HG03066 (cell line): ENCODE measurements at regions not wholly inside any gene's neighbourhood (a gene's known extent, or its start where the extent isn't known, plus 50 kb on each side); places are given as distances from the start of the nearest gene placed in this dataset.
"Not testable (repeated sequence)": the region's sequence is repeated elsewhere in the genome, so short reads cannot be mapped to it uniquely, and the experiment has no call there.

ENCODE experiments used
- ATAC-seq: cut with Tn5 transposase; IDR thresholded peaks from one replicate; pipeline ENCODE4 v1.9.1; 2021; ENCODE audit warnings: low read depth; ENCODE audit not compliant: unreplicated experiment

DNA sequence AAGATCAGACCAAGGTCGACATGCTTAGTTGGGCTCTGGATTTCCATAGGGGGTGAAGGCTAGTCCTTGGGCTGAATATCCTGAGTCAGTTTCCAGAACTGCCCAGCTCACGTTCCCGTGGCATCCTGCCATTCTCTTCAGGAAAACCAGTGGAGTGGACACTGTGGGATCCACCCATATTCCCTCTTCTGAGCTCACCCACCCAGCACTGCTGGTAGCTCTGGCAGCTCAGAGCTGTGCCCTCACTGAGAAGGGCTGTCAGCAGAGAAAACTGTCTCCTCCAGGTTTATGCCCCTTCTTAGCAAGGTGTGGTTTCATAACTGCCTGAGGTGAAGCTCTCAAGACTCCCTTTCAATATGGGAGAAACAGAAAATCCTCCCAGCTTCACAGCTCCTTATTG lies 111.7 kb downstream of the GGTLC2 start:
- no peak for ATAC-seq

DNA sequence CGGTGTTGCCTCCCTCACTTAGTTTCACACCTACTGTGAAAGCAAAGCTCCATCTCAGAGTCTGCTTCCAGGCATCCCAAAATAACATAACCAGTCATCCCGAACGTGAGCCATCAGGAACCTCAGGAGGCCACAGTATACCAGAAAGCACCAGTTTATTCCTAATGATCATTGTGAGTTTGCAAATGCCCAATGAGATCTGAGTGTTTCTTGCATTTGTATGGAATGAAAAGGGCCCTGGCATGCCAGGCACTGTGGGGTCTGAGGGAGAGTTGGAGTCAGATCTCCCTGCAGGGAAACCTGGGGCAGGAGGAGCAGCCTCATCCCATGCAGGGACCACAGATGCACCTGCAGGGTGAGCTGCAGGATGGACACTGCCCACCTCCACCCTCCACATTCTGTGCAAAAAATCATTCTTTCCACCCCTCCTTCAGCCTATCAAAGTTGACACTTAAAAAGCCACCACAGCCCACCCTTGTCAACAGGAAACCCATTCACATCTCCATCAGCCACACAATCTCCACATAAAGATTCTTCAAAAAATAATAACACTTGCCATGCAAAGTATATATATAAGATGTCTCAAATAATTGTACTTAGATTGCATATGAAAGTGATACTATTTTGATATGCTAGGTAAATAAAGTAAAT lies 112.3 kb downstream of the GGTLC2 start:
- not testable (repeated sequence) for ATAC-seq

DNA sequence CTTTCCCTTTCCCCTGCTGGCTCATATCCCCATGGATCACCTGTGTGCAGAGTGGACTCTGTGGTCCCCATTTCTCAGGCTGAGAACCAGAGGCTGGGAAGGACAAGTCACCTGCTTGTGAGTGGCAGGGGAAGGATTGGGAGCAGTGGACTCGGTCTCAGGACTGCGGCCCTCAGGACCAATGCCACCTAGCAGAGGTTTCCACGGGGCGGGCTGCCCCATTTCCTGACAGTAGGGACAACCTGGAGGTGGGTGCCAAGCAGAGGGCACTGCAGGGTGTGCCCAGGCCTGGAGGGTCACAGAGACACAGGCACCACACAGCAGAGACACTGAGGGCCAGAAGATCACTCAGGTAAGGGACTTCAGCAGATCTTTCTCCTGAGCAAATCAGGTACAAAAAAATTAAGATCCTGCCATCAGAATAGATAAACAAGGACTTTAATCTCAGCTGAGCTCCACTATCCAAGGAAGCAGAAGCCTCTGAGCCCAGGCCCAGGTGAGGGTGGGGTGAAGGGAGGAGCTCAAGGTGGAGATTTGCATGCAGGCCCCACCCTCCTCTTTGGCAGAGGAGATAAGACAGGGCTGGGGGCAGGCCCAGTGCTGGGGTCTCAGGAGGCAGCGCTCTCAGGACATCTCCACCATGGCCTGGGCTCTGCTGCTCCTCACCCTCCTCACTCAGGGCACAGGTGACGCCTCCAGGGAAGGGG lies 113.8 kb downstream of the GGTLC2 start:
- not testable (repeated sequence) for ATAC-seq

DNA sequence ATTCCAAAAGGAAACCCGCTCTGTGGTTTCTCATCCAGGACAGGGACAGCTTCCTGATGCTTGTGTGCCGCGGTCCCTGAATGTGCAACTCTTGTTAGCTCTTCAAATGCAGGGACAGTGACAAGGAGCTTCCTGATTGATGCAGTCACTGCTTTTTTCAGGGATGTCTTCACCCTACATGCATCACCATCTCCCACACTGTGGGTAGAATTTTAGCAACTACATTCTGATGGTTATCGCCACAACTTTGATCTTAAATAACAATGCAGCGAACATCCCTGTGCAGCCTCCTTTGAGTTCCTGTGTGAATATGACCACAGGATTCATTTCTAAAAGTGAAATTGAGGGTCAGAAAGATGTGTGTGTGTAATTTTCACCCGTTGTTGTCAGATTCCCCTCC lies 115.0 kb downstream of the GGTLC2 start:
- ATAC-seq = no peak

DNA sequence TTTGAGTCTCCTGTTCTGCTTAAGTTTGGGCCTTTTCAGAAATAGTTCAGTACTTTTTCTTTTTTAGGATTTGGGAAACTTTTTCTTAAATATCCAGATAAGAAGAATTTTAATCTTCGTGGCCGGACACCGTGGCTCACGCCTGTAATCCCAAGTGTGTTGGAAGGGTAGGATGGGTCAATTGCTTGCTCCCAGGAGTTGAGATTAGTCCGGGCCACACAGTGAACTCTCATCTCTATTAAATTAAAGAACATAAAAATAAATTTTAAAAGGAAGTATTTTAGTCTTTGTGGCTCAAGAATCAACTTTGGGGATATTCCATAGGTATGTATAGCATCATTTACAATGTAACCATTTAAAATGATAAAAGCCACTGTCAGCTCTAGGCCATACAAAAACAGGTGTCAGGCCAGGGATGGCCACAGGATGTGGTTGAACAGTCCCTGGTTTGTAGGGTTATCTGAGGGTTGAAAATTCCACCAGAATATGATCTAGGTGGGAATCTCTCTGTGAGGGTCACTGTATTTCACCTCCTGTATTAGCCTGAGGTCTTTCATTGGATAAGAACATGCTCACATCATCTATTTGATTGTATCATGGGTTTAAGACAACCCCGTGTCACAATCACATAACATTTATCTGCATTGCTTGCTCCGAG lies 115.6 kb downstream of the GGTLC2 start:
- no peak for ATAC-seq

DNA sequence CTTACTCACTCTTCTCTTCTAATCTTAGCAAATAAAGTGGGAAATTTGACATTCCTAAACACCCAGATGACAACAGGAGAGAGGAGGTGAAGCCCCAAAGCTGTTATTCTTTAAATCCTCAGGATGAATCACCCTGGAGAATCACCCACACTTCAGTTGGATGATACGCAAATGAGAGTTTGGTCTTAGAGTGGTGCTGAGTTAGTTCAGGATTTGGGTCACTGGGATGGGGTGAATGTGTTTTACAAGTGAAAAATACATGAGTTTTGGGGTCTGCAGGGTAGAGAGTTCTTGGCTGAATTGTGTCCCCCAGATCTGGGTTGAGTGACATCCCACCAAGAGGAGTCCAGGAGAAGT lies 117.2 kb downstream of the GGTLC2 start:
- no peak for ATAC-seq

DNA sequence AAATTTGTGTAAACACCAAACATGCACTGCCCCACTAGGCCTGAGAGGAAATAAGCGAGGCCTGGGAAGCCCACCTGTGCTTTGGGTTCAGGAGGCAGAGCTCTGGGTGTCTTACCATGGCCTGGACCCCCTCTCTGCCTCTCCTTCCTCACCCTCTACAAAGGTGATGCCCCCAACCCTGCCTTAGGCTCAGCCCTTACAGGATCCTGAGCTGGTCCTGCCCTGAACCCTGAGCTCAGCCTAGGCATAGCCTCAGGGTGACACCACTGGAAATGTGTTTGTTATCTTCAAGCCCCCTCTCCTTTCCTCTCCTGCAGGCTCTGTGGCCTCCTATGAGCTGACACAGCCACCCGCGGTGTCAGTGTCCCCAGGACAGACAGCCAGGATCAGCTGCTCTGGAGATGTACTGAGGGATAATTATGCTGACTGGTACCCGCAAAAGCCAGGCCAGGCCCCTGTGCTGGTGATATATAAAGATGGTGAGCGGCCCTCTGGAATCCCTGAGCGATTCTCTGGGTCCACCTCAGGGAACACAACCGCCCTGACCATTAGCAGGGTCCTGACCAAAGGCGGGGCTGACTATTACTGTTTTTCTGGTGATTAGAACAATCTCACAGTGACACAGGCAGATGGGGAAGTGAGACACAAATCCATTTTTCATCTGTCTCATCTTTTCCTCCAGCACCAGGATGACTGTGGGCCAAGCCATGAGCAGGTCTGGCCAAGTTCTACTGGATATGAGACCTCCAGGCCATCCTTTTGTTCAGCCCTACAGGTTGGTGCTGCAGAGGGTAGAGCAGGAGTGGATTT lies 117.8 kb downstream of the GGTLC2 start:
- ATAC-seq = no peak

DNA sequence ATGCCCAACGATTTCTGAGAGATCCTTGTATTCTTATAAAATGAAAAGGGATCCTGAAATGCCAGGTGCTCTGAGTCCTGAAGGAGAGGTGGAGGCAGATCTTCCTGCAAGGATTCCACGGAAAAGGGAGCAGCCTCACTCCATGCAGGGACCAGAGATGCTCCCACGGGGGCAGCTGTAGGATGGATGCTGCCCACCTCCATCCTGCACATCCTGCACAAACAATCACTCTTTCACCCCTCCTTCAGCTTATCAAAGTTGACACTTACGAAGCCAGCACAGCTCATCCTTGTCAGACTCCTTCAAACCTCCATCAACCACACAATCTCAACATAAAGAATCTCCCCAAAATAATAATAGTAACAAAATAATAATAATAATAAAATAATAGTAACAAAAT lies 119.1 kb downstream of the GGTLC2 start:
- no peak for ATAC-seq

DNA sequence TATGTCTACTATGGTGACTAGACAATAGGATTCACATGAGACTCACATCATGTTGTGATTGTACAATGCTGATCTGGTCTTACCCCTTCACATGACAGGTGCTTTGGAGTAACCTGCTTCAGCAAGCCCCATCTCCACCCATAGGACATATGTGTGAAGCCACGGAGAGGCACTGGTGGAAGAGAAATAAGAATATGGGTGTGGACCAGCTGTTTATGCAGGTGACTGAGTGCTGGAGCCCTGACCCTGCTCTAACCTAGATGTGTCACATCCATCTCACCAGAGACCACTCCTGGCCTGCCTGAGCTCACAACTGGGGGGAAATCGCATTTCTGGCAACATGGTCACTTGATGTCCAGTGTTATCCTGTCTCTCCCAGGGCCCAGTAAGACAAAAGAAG lies 119.7 kb downstream of the GGTLC2 start:
- no peak for ATAC-seq

DNA sequence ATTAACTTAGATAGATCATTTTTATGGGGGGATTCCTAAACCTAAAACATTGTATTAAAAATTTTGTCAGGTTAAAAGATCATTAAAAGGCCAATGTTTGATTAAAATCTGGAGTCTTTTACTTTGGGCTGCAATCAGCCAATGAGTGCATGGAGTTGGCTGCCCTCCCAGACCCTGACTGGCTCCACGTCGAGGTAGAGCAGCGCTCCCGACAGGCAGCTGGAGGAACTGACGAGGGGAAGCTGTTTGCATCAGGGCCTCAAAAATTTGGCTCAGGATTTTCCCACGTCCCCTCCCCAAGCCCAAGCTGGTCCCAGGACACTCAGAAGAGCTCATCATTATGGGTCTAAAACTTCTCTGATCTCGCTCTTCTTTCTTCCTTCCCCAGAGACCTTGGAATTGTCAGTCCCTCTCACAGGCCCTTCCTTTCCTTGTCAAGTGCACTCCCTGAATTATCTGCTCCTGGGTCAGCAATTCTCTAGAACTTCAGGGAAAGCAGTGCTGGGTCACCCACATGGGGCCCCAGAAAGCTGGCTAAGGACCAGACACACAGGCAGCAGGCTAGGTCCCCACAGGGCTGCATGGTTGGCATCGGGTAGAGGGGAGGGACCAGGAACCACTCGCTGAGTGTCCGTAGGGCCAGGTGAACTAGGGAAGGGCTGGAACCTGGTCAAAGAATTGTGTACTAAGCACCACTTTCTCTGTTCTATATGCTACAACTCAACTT lies 119.6 kb upstream of the IGLL5 start:
- no peak for ATAC-seq

DNA sequence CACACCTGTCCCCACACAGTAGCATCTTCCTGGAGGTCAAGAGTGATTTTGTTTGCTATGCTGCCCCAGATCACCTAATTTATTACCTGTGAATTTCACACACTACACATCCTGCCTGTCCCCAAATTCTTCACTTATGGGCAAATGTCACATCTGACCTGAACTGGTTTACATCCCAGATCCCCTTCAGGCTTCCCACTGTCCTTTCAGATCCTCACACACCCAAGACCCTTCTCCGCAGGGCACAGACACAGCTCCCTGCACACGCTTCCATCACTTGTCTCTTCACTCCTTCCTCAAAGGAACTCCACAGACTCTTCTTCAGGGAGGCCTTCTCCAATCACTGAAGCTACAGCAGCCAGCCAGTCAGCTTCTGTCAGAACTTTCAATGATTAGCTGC lies 118.7 kb upstream of the IGLL5 start:
- ATAC-seq = no peak

DNA sequence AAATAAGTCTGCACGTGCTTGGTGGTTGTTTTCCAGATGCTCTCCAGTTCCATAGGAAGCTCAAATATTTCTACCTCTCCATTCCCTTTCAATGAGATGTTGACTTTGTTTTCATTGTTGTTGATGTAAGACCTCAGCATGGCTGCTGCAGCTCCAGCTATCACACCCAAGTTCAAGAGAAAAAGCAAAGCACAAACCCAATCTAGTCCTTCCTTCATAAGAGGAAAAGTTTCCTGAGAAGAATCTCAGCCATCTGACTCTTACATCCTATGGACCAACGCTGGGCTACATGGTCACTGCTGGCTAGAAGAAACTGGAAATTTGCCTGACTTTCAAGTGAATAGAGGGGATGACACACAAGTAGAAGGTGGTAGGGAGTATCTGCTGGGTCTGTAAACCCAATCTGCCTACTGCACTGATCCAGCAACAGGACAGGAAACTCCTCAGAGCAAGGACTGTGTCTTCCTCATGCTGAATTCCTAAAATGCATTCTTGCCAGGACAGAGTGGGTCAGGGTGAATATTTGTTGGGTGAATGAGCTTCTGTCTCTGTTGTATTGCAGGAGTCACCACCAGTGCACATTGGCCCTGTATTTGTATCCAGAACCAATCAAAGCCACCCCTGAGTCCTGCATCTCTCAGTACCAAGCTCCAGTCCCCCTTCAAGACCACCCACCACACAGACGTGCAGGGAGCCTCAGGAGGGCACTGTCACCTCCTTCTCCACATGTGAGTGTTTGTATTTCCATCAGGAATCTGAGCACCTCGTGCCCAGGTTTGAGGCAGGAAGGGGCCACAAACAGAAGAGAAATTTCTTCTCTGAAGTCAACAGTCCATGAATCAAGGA lies 118.0 kb upstream of the IGLL5 start:
- ATAC-seq = no peak

DNA sequence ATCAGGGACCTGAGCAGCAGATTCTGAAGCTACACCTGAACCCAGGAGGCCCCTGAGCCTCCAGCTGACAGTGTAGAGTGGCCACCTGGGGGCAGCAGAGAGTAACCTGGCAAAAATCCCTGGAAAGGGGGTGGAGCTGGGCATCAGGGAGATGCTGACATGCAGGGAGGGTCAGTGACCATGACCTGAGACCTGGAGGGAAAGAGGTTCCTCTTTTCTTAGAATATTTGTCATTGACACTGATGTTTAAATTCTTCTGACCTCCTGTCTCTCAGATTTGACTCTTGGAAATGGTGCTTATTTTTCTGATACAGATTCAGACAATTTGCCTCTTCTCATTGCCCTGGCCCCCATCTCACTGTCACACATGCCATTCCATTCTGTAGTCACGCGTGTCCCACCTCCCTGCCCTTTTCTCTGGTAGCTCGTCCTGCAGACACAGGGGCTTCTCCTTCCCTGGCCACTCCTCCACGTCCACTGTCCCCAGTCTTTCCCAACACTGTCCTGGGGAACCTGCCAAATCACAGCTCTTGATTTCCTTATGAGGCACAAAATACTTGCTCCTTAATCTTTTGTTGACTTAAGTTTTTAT lies 117.2 kb upstream of the IGLL5 start:
- no peak for ATAC-seq

DNA sequence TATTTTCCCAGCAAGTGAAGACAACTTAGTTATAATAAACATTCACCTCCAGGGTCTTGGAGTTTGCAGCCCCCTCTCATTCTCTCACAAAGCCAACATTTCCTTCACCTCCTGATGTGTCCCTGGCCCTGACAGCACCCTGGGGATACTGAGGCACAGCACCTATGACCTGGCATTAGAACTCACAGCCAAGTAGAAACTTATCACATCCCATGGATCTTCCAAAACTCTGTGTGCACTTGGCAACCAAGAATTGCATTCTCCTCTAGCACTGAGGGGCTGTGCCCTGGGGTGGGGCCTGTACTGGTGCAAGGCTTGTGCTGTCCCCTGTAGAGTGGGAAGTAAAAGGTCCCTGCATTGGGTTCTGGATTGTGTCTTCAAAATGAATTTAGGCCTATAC lies 116.7 kb upstream of the IGLL5 start:
- no peak for ATAC-seq

DNA sequence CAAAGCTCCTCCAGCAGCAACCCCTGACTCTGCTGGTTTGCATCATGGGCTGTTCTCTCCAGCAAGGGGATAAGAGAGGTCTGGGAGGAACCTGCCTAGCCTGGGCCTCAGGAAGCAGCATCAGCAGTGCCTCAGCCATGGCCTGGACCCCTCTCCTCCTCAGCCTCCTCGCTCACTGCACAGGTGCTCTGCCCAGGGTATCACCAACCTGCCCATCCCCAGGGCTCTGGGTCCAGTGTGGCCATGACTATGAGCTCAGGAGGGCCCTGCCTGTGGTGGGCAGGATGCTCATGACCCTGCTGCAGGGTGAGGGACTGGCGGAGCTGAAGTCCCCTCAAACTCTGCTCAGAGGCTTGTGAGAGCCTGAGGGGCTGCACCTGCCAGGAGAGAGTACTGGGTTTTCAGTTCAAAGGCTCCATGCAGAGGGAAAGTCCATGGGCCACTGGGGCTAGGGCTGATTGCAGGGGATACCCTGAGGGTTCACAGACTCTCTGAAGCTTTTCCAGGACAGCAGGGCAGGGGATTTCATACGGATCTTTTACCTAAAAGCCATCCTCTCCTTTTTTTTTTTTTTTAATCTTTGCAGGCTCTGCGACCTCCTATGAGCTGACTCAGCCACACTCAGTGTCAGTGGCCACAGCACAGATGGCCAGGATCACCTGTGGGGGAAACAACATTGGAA lies 115.8 kb upstream of the IGLL5 start:
- no peak for ATAC-seq

DNA sequence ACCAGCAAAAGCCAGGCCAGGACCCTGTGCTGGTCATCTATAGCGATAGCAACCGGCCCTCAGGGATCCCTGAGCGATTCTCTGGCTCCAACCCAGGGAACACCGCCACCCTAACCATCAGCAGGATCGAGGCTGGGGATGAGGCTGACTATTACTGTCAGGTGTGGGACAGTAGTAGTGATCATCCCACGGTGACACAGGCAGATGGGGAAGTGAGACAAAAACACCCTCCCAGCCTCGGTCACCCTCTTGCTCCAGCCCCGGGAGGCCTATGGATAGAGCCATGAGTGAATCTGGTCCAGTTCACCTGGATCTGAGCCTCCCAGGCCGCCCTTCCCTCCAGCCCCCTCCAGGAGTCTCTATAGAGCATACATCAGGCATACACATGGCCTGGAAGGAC lies 115.2 kb upstream of the IGLL5 start:
- no peak for ATAC-seq

DNA sequence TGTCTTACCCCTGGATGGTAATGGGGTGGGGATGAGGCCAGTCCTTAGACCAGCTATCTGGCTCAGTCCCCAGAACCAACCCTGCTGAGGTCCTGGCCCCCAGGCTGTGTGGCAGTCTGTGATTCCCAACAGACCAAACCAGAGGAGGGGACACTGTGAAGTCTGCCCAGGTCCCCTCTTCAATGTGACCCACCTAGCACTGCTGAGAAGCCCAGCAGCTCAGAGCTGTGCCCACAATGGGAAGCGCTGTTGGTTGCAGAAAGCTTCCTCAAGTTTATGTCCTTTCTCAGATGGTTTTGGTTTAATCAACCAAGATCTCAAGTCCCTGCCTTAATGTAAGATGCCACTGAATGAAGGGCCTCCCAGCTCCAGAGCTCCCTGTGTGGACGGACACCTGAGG lies 114.7 kb upstream of the IGLL5 start:
- ATAC-seq = no peak

DNA sequence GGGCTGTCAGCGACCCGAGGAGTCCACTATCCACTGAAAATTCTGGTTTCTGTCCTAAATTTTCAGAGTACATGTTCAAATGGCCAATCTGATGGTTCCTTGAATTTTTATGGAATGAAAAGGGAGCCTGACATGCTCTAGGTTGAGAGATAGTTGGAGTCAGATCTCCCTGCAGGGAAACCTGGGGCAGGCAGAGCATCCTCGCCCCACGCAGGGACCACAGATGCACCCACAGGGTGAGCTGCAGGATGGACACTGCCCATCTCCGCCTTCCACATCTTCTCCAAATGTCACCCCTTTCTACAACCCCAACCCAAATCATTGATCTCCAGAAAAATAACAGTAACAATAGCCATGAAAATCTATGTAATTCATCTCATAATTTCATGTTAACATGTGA lies 114.2 kb upstream of the IGLL5 start:
- no peak for ATAC-seq
